HUES6 (cell line): ENCODE measurements at regions not wholly inside any gene's neighbourhood (a gene's known extent, or its start where the extent isn't known, plus 50 kb on each side); places are given as distances from the start of the nearest gene placed in this dataset.
"Not testable (repeated sequence)": the region's sequence is repeated elsewhere in the genome, so short reads cannot be mapped to it uniquely, and the experiment has no call there.

Experiments
- H3K27ac ChIP-seq: 2 replicates; pipeline ENCODE4 v1.7.0; 2013; ENCODE audit warnings: low read depth, mild to moderate bottlenecking, low read length, inconsistent platforms
- H3K27me3 ChIP-seq: 2 replicates; pipeline ENCODE4 v1.6.1; 2013; ENCODE audit warnings: low read length; ENCODE audit not compliant: control insufficient read depth, insufficient read depth
- H3K36me3 ChIP-seq: 2 replicates; pipeline ENCODE4 v1.6.1; 2013; ENCODE audit warnings: low read length; ENCODE audit not compliant: control insufficient read depth, insufficient read depth
- H3K4me1 ChIP-seq: 2 replicates; pipeline ENCODE4 v1.6.1; 2013; ENCODE audit warnings: low read length; ENCODE audit not compliant: control insufficient read depth, insufficient read depth
- H3K4me3 ChIP-seq: 2 replicates; pipeline ENCODE4 v1.5.1; 2013; ENCODE audit warnings: low read depth, low read length
- H3K9ac ChIP-seq: one replicate; pipeline ENCODE4 v1.6.1; 2013; ENCODE audit warnings: mild to moderate bottlenecking, low read length
- H3K9me3 ChIP-seq: 2 replicates; pipeline ENCODE4 v1.6.1; 2013; ENCODE audit warnings: low read depth, low read length; ENCODE audit not compliant: control insufficient read depth, insufficient read depth

GRCh38 chr12:19822476-19822875 lies 383.2 kb downstream of the AEBP2 start:
- Histone ChIP-seq H3K27me3 (no peaks in the 10 kb centered on the region), H3K4me3 (no peak overlapping the region), H3K27ac (no peak overlapping the region), H3K4me1 (no peaks in the 10 kb centered on the region), H3K9me3 (no peaks in the 10 kb centered on the region; the same call in 1 of the 2 replicates), H3K36me3 (no peaks in the 10 kb centered on the region), H3K9ac (no peak overlapping the region)

- H3K36me3 ChIP-seq, H3K9ac ChIP-seq, H3K4me1 ChIP-seq, H3K27ac ChIP-seq, H3K27me3 ChIP-seq, H3K9me3 ChIP-seq, H3K4me3 ChIP-seq: not testable (repeated sequence)
Measured at GRCh38 chr12:19823326-19823725, 384.0 kb downstream of the AEBP2 start.

- no peaks in the 10 kb centered on the region for H3K4me1 ChIP-seq
- no peaks in the 10 kb centered on the region; the same call in 1 of the 2 replicates for H3K9me3 ChIP-seq
- no peaks in the 10 kb centered on the region for H3K36me3 ChIP-seq
- H3K9ac ChIP-seq = no peak overlapping the region
- no peaks in the 10 kb centered on the region for H3K27me3 ChIP-seq
- H3K4me3 ChIP-seq = no peak overlapping the region
- no peak overlapping the region for H3K27ac ChIP-seq
Measured at GRCh38 chr12:19826980-19827550, 387.8 kb downstream of the AEBP2 start.

GRCh38 chr12:19829100-19829853 lies 390.0 kb downstream of the AEBP2 start:
- no peaks in the 10 kb centered on the region for H3K9me3 ChIP-seq
- no peak overlapping the region for H3K9ac ChIP-seq
- H3K27ac ChIP-seq = no peak overlapping the region
- no peak overlapping the region for H3K4me3 ChIP-seq
- no peaks in the 10 kb centered on the region for H3K27me3 ChIP-seq
- no peaks in the 10 kb centered on the region for H3K4me1 ChIP-seq
- H3K36me3 ChIP-seq = no peaks in the 10 kb centered on the region

GRCh38 chr12:19830446-19830845 lies 391.2 kb downstream of the AEBP2 start:
- no peak overlapping the region for H3K9ac ChIP-seq
- no peak overlapping the region for H3K4me3 ChIP-seq
- no peaks in the 10 kb centered on the region for H3K27me3 ChIP-seq
- H3K4me1 ChIP-seq = no peaks in the 10 kb centered on the region
- H3K36me3 ChIP-seq = no peaks in the 10 kb centered on the region
- H3K9me3 ChIP-seq = no peaks in the 10 kb centered on the region
- H3K27ac ChIP-seq = no peak overlapping the region

GRCh38 chr12:19833775-19834501 lies 394.6 kb downstream of the AEBP2 start:
- H3K4me3 ChIP-seq = no peak overlapping the region
- no peak overlapping the region for H3K9ac ChIP-seq
- H3K27ac ChIP-seq = no peak overlapping the region
- H3K9me3 ChIP-seq = no peaks in the 10 kb centered on the region
- no peaks in the 10 kb centered on the region for H3K36me3 ChIP-seq
- H3K27me3 ChIP-seq = no peaks in the 10 kb centered on the region
- H3K4me1 ChIP-seq = no peaks in the 10 kb centered on the region

GRCh38 chr12:19834592-19834991 lies 395.3 kb downstream of the AEBP2 start:
- no peak overlapping the region for H3K9ac ChIP-seq
- H3K27me3 ChIP-seq = no peaks in the 10 kb centered on the region
- H3K36me3 ChIP-seq = no peaks in the 10 kb centered on the region
- no peaks in the 10 kb centered on the region for H3K9me3 ChIP-seq
- H3K4me3 ChIP-seq = no peak overlapping the region
- no peaks in the 10 kb centered on the region for H3K4me1 ChIP-seq
- no peak overlapping the region for H3K27ac ChIP-seq

GRCh38 chr12:19836056-19836455 lies 396.8 kb downstream of the AEBP2 start:
- H3K4me1 ChIP-seq = no peaks in the 10 kb centered on the region
- H3K27me3 ChIP-seq = no peaks in the 10 kb centered on the region
- no peaks in the 10 kb centered on the region for H3K36me3 ChIP-seq
- no peaks in the 10 kb centered on the region for H3K9me3 ChIP-seq
- no peak overlapping the region for H3K27ac ChIP-seq
- no peak overlapping the region for H3K4me3 ChIP-seq
- no peak overlapping the region for H3K9ac ChIP-seq

- Histone ChIP-seq H3K9ac (no peak overlapping the region), H3K27me3 (no peaks in the 10 kb centered on the region), H3K9me3 (no peaks in the 10 kb centered on the region), H3K4me3 (no peak overlapping the region), H3K4me1 (no peaks in the 10 kb centered on the region), H3K27ac (no peak overlapping the region), H3K36me3 (no peaks in the 10 kb centered on the region)
Measured at GRCh38 chr12:19836456-19836855, 397.2 kb downstream of the AEBP2 start.

- Histone ChIP-seq H3K4me1 (no peaks in the 10 kb centered on the region), H3K27me3 (no peaks in the 10 kb centered on the region), H3K36me3 (no peaks in the 10 kb centered on the region), H3K9me3 (no peaks in the 10 kb centered on the region), H3K4me3 (no peak overlapping the region), H3K9ac (no peak overlapping the region), H3K27ac (no peak overlapping the region)
Measured at GRCh38 chr12:19837543-19837942, 398.3 kb downstream of the AEBP2 start.

GRCh38 chr12:19841451-19841850 lies 402.2 kb downstream of the AEBP2 start:
- no peak overlapping the region for H3K27ac ChIP-seq
- H3K4me3 ChIP-seq = no peak overlapping the region
- no peaks in the 10 kb centered on the region for H3K36me3 ChIP-seq
- H3K9me3 ChIP-seq = no peaks in the 10 kb centered on the region
- no peaks in the 10 kb centered on the region for H3K4me1 ChIP-seq
- H3K27me3 ChIP-seq = no peaks in the 10 kb centered on the region
- H3K9ac ChIP-seq = no peak overlapping the region
